ENCODE measurements at regions not wholly inside any gene's neighbourhood (a gene's known extent, or its start where the extent isn't known, plus 50 kb on each side); places are given as distances from the start of the nearest gene placed in this dataset.

DNA sequence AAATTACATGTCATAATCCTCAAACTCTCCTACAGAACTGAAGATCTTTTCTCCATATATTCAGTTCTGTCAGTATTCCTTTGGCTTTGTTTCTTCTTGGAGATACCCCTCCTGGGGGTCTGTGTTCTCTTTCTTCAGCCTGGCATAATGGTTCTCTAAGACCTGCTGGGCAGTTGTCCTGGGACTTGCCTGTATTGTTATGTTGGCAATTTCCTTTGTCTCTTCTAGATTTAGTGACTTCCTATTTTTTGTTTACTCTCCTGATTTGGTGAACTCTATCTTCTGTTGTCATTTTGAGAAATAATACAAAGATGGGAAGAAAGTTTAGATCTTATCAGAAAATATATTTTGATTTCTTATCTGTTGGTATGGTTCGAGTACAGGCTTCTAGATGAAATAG is 127.8 kb downstream of the GOSR1 start:
- TF ChIP-seq CTCF (conservative IDR thresholded peaks at IDR 0.05; ENCODE audit: low read length) (no peak), EZH2phosphoT487 (IDR thresholded peaks at IDR 0.05; ENCODE audit: borderline replicate concordance) (no peak)

Measured in Loucy (cell line).